Cardiac muscle cell (in vitro differentiated cells and primary cell): ENCODE measurements at regions not wholly inside any gene's neighbourhood (a gene's known extent, or its start where the extent isn't known, plus 50 kb on each side); places are given as distances from the start of the nearest gene placed in this dataset.

Experiments
- DNase-seq, 2 donors: peaks; one replicate each; pipeline versions ENCODE4 v3.0.0 to v3.0.0-alpha.2; 2010 to 2017; ENCODE audit warnings: low read depth in 1 of 2, low spot score in 1 of 2
- H3K27ac ChIP-seq: fragments of 200-600 bp; sonication (generic); 2 replicates; pipeline ENCODE4 v1.5.1; 2016
- H3K27me3 ChIP-seq: fragments of 200-600 bp; sonication (generic); 2 replicates; pipeline ENCODE4 v1.6.0; 2016; ENCODE audit warnings: control low read depth
- H3K36me3 ChIP-seq: fragments of 200-600 bp; sonication (generic); 2 replicates; pipeline ENCODE4 v1.5.1; 2016; ENCODE audit warnings: control low read depth
- H3K4me1 ChIP-seq: fragments of 200-600 bp; sonication (generic); 2 replicates; pipeline ENCODE4 v1.8.1; 2017; ENCODE audit warnings: low read depth, mild to moderate bottlenecking, mixed run types
- H3K4me3 ChIP-seq: fragments of 200-600 bp; sonication (generic); 2 replicates; pipeline ENCODE4 v1.5.1; 2016; ENCODE audit warnings: mild to moderate bottlenecking
- H3K9me3 ChIP-seq: fragments of 200-600 bp; sonication (generic); 2 replicates; pipeline ENCODE4 v1.5.1; 2017; ENCODE audit warnings: low read depth, mild to moderate bottlenecking, control low read depth
- CTCF ChIP-seq: IDR thresholded peaks from 2 replicates; pipeline ENCODE4 v1.5.1; 2012; ENCODE audit warnings: low read depth, mild to moderate bottlenecking, low read length

GRCh38 chr7:36090976-36091873 is 61.8 kb upstream of the EEPD1 start:
- Histone ChIP-seq H3K4me1 (no peaks in the 10 kb centered on the region), H3K36me3 (no peaks in the 10 kb centered on the region), H3K9me3 (no peaks in the 10 kb centered on the region), H3K4me3 (no peak overlapping the region), H3K27ac (no peak overlapping the region), H3K27me3 (no peaks in the 10 kb centered on the region)
- DNase-seq, result no peak
- TF ChIP-seq CTCF, result no peak

- Histone ChIP-seq H3K9me3 (no peaks in the 10 kb centered on the region), H3K27me3 (no peaks in the 10 kb centered on the region), H3K27ac (no peak overlapping the region), H3K36me3 (no peaks in the 10 kb centered on the region), H3K4me1 (peaks cover 4% of the 10 kb centered on the region), H3K4me3 (no peak overlapping the region)
- no peak for DNase-seq
- TF ChIP-seq CTCF, result no peak
Observed at GRCh38 chr7:36091874-36092176, 61.2 kb upstream of the EEPD1 start.

- Histone ChIP-seq H3K4me1 (peaks cover 4% of the 10 kb centered on the region), H3K4me3 (no peak overlapping the region), H3K27ac (no peak overlapping the region), H3K36me3 (no peaks in the 10 kb centered on the region), H3K27me3 (no peaks in the 10 kb centered on the region), H3K9me3 (no peaks in the 10 kb centered on the region)
- DNase-seq, result no peak
- no peak for TF ChIP-seq CTCF
Observed at GRCh38 chr7:36092221-36092771, 60.8 kb upstream of the EEPD1 start.

- no peaks in the 10 kb centered on the region for H3K9me3 ChIP-seq
- DNase-seq, result peak; percentile 22 to 42
- H3K27ac ChIP-seq, result no peak overlapping the region
- peaks cover 4% of the 10 kb centered on the region for H3K4me1 ChIP-seq
- H3K4me3 ChIP-seq, result no peak overlapping the region
- no peaks in the 10 kb centered on the region for H3K27me3 ChIP-seq
- no peaks in the 10 kb centered on the region for H3K36me3 ChIP-seq
- no peak for TF ChIP-seq CTCF
Observed at GRCh38 chr7:36096460-36097095, 56.5 kb upstream of the EEPD1 start.

DNA sequence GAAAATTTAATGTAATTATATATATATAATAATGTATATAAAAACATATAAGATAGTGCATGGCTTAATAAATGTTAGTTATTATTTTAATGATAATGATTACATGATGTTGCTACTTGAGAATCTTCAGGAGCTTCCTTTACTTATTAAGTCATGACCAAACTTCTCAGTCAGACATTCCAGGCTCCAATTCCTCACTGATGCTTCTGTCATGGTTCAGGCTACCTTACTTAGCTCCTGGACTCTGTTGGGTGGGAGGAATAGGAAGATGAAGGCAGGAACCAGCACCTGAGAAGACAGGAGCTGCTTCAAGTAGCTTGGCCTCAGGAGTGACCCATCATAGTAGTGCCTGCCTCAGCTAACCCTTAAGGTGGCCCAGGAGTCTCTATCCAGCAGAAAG is 55.0 kb upstream of the EEPD1 start:
- Histone ChIP-seq H3K9me3 (no peaks in the 10 kb centered on the region), H3K27me3 (no peaks in the 10 kb centered on the region), H3K4me3 (no peak overlapping the region), H3K27ac (no peak overlapping the region), H3K4me1 (peaks cover 4% of the 10 kb centered on the region), H3K36me3 (no peaks in the 10 kb centered on the region)
- TF ChIP-seq CTCF, result no peak
- DNase-seq, result no peak
